ENCODE measurements at regions not wholly inside any gene's neighbourhood (a gene's known extent, or its start where the extent isn't known, plus 50 kb on each side); places are given as distances from the start of the nearest gene placed in this dataset.

DNA sequence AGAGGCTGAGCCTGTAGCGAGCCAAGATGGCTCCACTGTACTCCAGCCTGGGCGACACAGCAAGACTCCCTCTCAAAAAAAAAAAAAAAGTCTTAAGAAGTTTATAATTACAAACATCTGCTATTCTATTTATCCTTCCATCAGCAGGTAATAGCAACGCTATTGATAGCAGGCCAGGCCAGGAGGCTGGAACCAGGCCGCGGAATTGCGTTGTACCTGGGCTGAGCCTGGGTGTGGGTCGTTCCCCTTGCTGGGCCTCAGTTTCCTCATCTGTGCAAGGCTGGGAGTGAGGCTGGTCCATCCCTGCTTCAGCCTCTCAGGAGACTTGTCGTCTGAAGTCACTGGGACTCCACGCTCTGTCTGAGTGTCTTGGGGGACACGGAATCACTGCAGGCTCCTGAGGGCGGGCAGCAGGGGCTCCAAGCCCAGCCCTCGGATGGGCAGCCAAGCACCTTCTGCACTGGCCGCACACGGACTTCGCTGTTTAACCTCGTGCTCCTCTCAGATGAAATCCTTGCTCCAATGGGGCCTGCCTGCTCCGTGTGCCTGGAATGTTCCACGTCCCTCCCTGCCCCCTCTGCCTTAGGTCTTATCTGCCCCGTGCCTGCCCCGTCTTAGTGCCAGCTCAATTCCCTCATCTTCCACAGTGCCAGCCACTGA lies 103.9 kb upstream of the C1orf174 start:
- TF ChIP-seq, protein P1, sequence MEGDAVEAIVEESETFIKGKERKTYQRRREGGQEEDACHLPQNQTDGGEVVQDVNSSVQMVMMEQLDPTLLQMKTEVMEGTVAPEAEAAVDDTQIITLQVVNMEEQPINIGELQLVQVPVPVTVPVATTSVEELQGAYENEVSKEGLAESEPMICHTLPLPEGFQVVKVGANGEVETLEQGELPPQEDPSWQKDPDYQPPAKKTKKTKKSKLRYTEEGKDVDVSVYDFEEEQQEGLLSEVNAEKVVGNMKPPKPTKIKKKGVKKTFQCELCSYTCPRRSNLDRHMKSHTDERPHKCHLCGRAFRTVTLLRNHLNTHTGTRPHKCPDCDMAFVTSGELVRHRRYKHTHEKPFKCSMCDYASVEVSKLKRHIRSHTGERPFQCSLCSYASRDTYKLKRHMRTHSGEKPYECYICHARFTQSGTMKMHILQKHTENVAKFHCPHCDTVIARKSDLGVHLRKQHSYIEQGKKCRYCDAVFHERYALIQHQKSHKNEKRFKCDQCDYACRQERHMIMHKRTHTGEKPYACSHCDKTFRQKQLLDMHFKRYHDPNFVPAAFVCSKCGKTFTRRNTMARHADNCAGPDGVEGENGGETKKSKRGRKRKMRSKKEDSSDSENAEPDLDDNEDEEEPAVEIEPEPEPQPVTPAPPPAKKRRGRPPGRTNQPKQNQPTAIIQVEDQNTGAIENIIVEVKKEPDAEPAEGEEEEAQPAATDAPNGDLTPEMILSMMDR (IDR thresholded peaks at IDR 0.05; ENCODE audit: low read depth, low read length): no peak
- DNase-seq: no peak
- Histone ChIP-seq H3K36me3 (no peaks in the 10 kb centered on the region), H3K9me3 (ENCODE audit: severe bottlenecking) (no peaks in the 10 kb centered on the region), H3K27ac (no peak overlapping the region), H3K27me3 (ENCODE audit: insufficient read depth, low read depth, severe bottlenecking) (no peaks in the 10 kb centered on the region), H3K4me3 (ENCODE audit: low read depth, low read length) (no peak overlapping the region)

DNA sequence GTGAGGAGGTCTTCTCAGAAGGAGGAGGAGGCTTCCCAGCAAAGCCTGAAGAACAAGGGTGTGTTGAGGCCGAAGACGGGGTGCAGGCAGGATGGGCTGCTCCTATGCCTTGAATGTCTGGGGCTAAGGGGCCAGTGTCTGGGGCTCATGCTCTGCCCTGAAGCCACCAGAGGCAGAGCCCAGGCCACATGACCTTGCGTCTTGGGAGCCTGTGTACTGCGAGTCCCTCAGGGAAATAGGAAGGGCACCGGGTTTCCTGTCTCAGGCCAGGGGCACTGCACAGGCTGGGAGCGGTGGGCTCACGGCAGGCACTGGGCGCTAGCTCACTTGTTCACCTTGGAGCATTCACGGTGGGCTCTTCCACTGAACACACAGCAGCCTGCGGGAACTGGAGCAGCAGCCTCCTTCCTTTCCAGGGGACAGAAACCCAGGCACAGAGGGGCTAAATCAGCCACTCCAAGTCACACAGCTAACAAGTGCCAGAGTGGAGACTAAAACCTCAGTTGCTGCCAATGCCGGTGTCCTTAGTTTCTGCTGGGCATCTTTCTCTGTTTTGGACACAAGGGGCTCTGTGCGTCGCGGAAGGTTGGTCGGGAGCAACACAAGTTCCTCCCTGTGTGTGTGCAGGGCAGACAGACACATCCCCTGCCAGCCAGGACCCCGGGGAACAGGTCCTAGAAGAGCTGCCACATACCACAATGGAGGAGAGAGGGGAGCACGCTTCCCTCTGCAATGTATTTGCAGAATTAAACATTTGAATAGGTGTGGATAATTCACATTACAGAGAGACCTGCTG lies 104.8 kb upstream of the C1orf174 start:
- H3K4me3 ChIP-seq (ENCODE audit: low read depth, low read length): no peak overlapping the region
- H3K27me3 ChIP-seq (ENCODE audit: insufficient read depth, low read depth, severe bottlenecking): no peaks in the 10 kb centered on the region
- TF ChIP-seq, protein P1 (IDR thresholded peaks at IDR 0.05; ENCODE audit: low read depth, low read length): no peak
- no peaks in the 10 kb centered on the region for H3K9me3 ChIP-seq (ENCODE audit: severe bottlenecking)
- no peak overlapping the region for H3K27ac ChIP-seq
- no peaks in the 10 kb centered on the region for H3K36me3 ChIP-seq
- no peak for DNase-seq

DNA sequence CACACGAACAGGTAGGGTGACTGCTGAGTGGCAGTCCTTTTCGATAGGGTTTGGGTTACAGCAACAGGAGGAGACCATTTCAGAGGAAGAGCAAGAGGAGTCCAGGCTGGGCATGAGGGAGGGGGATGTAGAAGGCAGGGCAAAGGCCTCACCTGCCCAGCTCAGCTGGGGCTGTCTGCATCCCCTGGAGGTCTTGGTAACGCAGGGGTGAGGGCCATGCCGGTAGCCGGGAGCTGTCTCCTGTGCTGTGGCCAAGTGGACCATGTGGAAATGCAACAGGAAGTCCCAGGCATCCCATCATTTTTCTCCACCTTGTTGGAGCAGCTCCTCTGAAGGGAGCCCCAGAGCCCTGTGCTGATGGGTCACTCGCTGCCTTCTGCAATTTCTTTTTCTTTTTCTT lies 105.4 kb upstream of the C1orf174 start:
- no peak overlapping the region for H3K4me3 ChIP-seq (ENCODE audit: low read depth, low read length)
- no peaks in the 10 kb centered on the region for H3K27me3 ChIP-seq (ENCODE audit: insufficient read depth, low read depth, severe bottlenecking)
- no peak for DNase-seq
- no peak overlapping the region for H3K27ac ChIP-seq
- H3K9me3 ChIP-seq (ENCODE audit: severe bottlenecking): no peaks in the 10 kb centered on the region
- H3K36me3 ChIP-seq: no peaks in the 10 kb centered on the region
- TF ChIP-seq, protein P1 (IDR thresholded peaks at IDR 0.05; ENCODE audit: low read depth, low read length): no peak

DNA sequence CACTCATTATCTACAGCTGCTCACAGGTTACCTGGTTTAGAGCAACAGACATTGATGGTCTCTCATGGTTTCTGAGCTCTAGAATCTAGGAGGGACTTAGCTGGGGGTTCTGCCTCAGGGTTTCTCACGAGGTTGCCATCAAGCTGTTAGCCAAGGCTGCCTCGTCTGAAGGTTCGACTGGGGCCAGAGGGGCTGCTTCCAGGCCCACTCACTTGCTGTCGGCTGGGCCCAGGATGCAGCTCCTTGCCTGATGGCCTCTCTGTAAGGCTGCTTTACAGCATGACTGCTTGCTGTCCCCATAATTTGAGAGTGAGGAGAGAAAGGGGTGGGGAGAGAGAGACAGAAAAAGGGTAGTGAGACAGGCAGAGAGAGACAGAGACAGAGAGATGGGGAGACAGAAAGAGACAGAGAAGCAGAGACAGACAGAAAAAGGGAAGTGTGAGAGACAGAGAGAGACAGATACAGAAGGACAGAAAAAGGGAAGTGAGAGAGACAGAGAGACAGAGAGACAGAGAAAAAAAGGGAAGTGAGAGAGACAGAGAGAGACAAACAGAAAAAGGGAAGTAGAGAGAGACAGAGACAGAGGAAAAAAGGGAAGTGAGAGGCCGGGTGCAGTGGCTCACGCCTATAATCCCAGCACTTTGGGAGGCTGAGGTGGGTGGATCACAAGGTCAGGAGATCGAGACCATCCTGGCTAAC lies 106.8 kb upstream of the C1orf174 start:
- TF ChIP-seq, protein P1 (IDR thresholded peaks at IDR 0.05; ENCODE audit: low read depth, low read length): no peak
- H3K9me3 ChIP-seq (ENCODE audit: severe bottlenecking): no peaks in the 10 kb centered on the region
- H3K27me3 ChIP-seq (ENCODE audit: insufficient read depth, low read depth, severe bottlenecking): no peaks in the 10 kb centered on the region
- H3K36me3 ChIP-seq: no peaks in the 10 kb centered on the region
- no peak for DNase-seq
- no peak overlapping the region for H3K4me3 ChIP-seq (ENCODE audit: low read depth, low read length)
- H3K27ac ChIP-seq: no peak overlapping the region

DNA sequence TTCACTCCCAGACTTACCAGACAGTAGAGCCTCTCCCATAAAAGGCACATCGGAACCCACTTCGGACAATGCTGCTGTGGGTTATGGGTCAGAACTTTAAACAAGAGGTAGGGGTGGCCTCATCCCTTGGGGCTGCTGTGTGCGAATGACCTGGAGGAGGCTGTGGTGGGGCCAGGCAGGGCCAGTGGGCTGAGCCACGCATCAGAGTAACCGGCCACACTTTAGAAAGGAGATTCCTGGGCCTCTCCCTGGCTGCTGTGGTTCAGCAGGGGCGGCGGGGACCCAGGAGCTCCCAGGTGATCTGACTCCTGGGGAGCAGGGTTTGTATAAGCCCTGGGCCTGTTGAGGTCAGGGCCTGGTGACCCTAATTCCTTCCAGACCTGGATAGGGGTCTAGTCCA lies 110.2 kb upstream of the C1orf174 start:
- DNase-seq: no peak
- no peak overlapping the region for H3K4me3 ChIP-seq (ENCODE audit: low read depth, low read length)
- no peaks in the 10 kb centered on the region for H3K9me3 ChIP-seq (ENCODE audit: severe bottlenecking)
- H3K27me3 ChIP-seq (ENCODE audit: insufficient read depth, low read depth, severe bottlenecking): no peaks in the 10 kb centered on the region
- H3K27ac ChIP-seq: no peak overlapping the region
- no peaks in the 10 kb centered on the region for H3K36me3 ChIP-seq
- TF ChIP-seq, protein P1 (IDR thresholded peaks at IDR 0.05; ENCODE audit: low read depth, low read length): no peak
